ENCODE measurements at regions not wholly inside any gene's neighbourhood (a gene's known extent, or its start where the extent isn't known, plus 50 kb on each side); places are given as distances from the start of the nearest gene placed in this dataset.

GRCh38 chr5:17120209-17120608 is 97.2 kb upstream of the BASP1 start:
- FAIRE-seq (no peak), ATAC-seq (no peak), DNase-seq (ENCODE audit: extremely low read depth in 1 of 4, low spot score in 3 of 4) (no peak)
- no peaks in the 10 kb centered on the region; a peak in 1 of 5 replicates for H3K27me3 ChIP-seq (ENCODE audit: control insufficient read depth in 2 of 2, insufficient read depth in 2 of 2, low read length in 2 of 2)
- no peak overlapping the region for H3K4me2 ChIP-seq (ENCODE audit: insufficient read depth, low read length)
- ChIA-PET POLR2A (no interaction called here), CTCF (ENCODE audit: low intra/inter-chr PET ratio) (no interaction called here)
- no peaks in the 10 kb centered on the region for H4K20me1 ChIP-seq (replicated peaks; ENCODE audit: control insufficient read depth, insufficient read depth, low read length)
- H3K36me3 ChIP-seq (ENCODE audit: control insufficient read depth, insufficient read depth, low read length), result no peaks in the 10 kb centered on the region
- 17% methylated on average over 3 of the region's 3 CpGs for WGBS (ENCODE audit: insufficient coverage, low coverage, missing lambda C conversion rate)
- H3K9me3 ChIP-seq (replicated peaks; ENCODE audit: control insufficient read depth, insufficient read depth, low read depth, low read length), result no peaks in the 10 kb centered on the region
- no peak overlapping the region for H3K9ac ChIP-seq (ENCODE audit: insufficient read depth in 1 of 2, low read depth in 2 of 2, low read length in 2 of 2)
- no peak overlapping the region for H2AFZ ChIP-seq (ENCODE audit: low read depth, low read length)
- intact Hi-C loops (cut with micrococcal nuclease), result no loop called here
- H3K9me1 ChIP-seq (ENCODE audit: control insufficient read depth, insufficient read depth, low read length), result no peaks in the 10 kb centered on the region
- H3K4me3 ChIP-seq, result no peak overlapping the region
- TF ChIP-seq SREBF2 (CRISPR knock-in tag; IDR thresholded peaks at IDR 0.05) (no peak), ZNF143 (CRISPR knock-in tag; IDR thresholded peaks at IDR 0.05) (no peak), SAFB (IDR thresholded peaks at IDR 0.05; ENCODE audit: borderline replicate concordance, low read depth, low read length) (no peak)
- BruUV-seq (replicated peaks), result no TSS peak
- no peaks in the 10 kb centered on the region; a peak in 1 of 5 replicates for H3K4me1 ChIP-seq (replicated peaks in 1 of 2; ENCODE audit: control insufficient read depth in 2 of 2, insufficient read depth in 2 of 2, low read length in 2 of 2)
- H3K79me2 ChIP-seq (ENCODE audit: control insufficient read depth, insufficient read depth, low read length), result no peaks in the 10 kb centered on the region
- in situ Hi-C loops (cut with MboI), result no loop called here
- no peak overlapping the region for H3K27ac ChIP-seq (ENCODE audit: extremely low read depth, low read depth, low read length)

- FAIRE-seq (no peak), DNase-seq (ENCODE audit: extremely low read depth in 1 of 4, low spot score in 3 of 4) (no peak), ATAC-seq (no peak)
- H3K4me3 ChIP-seq, result no peak overlapping the region
- no peaks in the 10 kb centered on the region for H3K9me3 ChIP-seq (replicated peaks; ENCODE audit: control insufficient read depth, insufficient read depth, low read depth, low read length)
- in situ Hi-C loops (cut with MboI), result no loop called here
- H2AFZ ChIP-seq (ENCODE audit: low read depth, low read length), result no peak overlapping the region
- H3K27me3 ChIP-seq (ENCODE audit: control insufficient read depth in 2 of 2, insufficient read depth in 2 of 2, low read length in 2 of 2), result no peaks in the 10 kb centered on the region; a peak in 1 of 5 replicates
- POLR2A ChIA-PET, result no interaction called here
- no peaks in the 10 kb centered on the region for H3K79me2 ChIP-seq (ENCODE audit: control insufficient read depth, insufficient read depth, low read length)
- no peaks in the 10 kb centered on the region for H4K20me1 ChIP-seq (replicated peaks; ENCODE audit: control insufficient read depth, insufficient read depth, low read length)
- no peak overlapping the region for H3K27ac ChIP-seq (ENCODE audit: extremely low read depth, low read depth, low read length)
- H3K4me2 ChIP-seq (ENCODE audit: insufficient read depth, low read length), result no peak overlapping the region
- no peaks in the 10 kb centered on the region for H3K9me1 ChIP-seq (ENCODE audit: control insufficient read depth, insufficient read depth, low read length)
- intact Hi-C loops (cut with micrococcal nuclease), result no loop called here
- CTCF ChIA-PET (ENCODE audit: low intra/inter-chr PET ratio), result no interaction called here
- TF ChIP-seq CHD2 (IDR thresholded peaks at IDR 0.05; ENCODE audit: low read depth, low read length) (no peak), TRIM24 (IDR thresholded peaks at IDR 0.05) (no peak), ZNF707 (CRISPR knock-in tag; conservative IDR thresholded peaks at IDR 0.05) (no peak), NCOA2 (IDR thresholded peaks at IDR 0.05; ENCODE audit: partially characterized antibody in 2 of 2) (no peak), MEF2D (tag; conservative IDR thresholded peaks at IDR 0.05; ENCODE audit: low read depth) (no peak), NFRKB (IDR thresholded peaks at IDR 0.05; ENCODE audit: low read depth) (no peak), HNRNPLL (IDR thresholded peaks at IDR 0.05; ENCODE audit: low read depth, low read length, poor library complexity, severe bottlenecking) (no peak), PHF8 (IDR thresholded peaks at IDR 0.05; ENCODE audit: borderline replicate concordance, low read length) (no peak), CREBBP (IDR thresholded peaks at IDR 0.05; ENCODE audit: low read depth, low read length) (no peak), ZNF445 (CRISPR knock-in tag; IDR thresholded peaks at IDR 0.05; ENCODE audit: low read depth) (no peak), CEBPG (CRISPR knock-in tag; IDR thresholded peaks at IDR 0.05) (no peak), CEBPG (tag; conservative IDR thresholded peaks at IDR 0.05 in 1 of 2, IDR thresholded peaks at IDR 0.05 in 1 of 2) (no peak), HDAC8 (tag; IDR thresholded peaks at IDR 0.05) (no peak), ZNF3 (CRISPR knock-in tag; IDR thresholded peaks at IDR 0.05) (no peak), ZNF696 (CRISPR knock-in tag; conservative IDR thresholded peaks at IDR 0.05) (no peak), TARDBP (IDR thresholded peaks at IDR 0.05) (no peak)
- no peaks in the 10 kb centered on the region; a peak in 1 of 5 replicates for H3K4me1 ChIP-seq (replicated peaks in 1 of 2; ENCODE audit: control insufficient read depth in 2 of 2, insufficient read depth in 2 of 2, low read length in 2 of 2)
- no peak overlapping the region for H3K9ac ChIP-seq (ENCODE audit: insufficient read depth in 1 of 2, low read depth in 2 of 2, low read length in 2 of 2)
- no peaks in the 10 kb centered on the region for H3K36me3 ChIP-seq (ENCODE audit: control insufficient read depth, insufficient read depth, low read length)
- BruUV-seq (replicated peaks), result no TSS peak
- WGBS (ENCODE audit: insufficient coverage, low coverage, missing lambda C conversion rate), result 12% methylated on average over 3 of the region's 3 CpGs
Measured at GRCh38 chr5:17121776-17122175, 95.7 kb upstream of the BASP1 start.
